ENCODE measurements at regions not wholly inside any gene's neighbourhood (a gene's known extent, or its start where the extent isn't known, plus 50 kb on each side); places are given as distances from the start of the nearest gene placed in this dataset.

- FAIRE-seq (no peak), DNase-seq (ENCODE audit: extremely low read depth in 1 of 4, low spot score in 3 of 4) (no peak), ATAC-seq (no peak)
- H3K4me3 ChIP-seq, result no peak overlapping the region
- CTCF ChIA-PET (ENCODE audit: low intra/inter-chr PET ratio), result no interaction called here
- no TSS peak for BruUV-seq (replicated peaks)
- H3K9me1 ChIP-seq (ENCODE audit: control insufficient read depth, insufficient read depth, low read length), result no peaks in the 10 kb centered on the region
- H3K27me3 ChIP-seq (ENCODE audit: control insufficient read depth in 2 of 2, insufficient read depth in 2 of 2, low read length in 2 of 2), result peaks cover 0 to 9% of the 10 kb centered on the region in 2 experiments; a peak in 1 of 5 replicates
- no peak overlapping the region for H3K9ac ChIP-seq (ENCODE audit: insufficient read depth in 1 of 2, low read depth in 2 of 2, low read length in 2 of 2)
- no peak overlapping the region for H3K4me2 ChIP-seq (ENCODE audit: insufficient read depth, low read length)
- no peaks in the 10 kb centered on the region for H3K4me1 ChIP-seq (replicated peaks in 1 of 2; ENCODE audit: control insufficient read depth in 2 of 2, insufficient read depth in 2 of 2, low read length in 2 of 2)
- no peaks in the 10 kb centered on the region for H4K20me1 ChIP-seq (replicated peaks; ENCODE audit: control insufficient read depth, insufficient read depth, low read length)
- H3K79me2 ChIP-seq (ENCODE audit: control insufficient read depth, insufficient read depth, low read length), result no peaks in the 10 kb centered on the region
- POLR2A ChIA-PET, result interaction anchor here (0.9 kb wide), 1 partner anchor 144 kb away, joined by 4 read pairs; no protein-coding TSS in a partner anchor
- H2AFZ ChIP-seq (ENCODE audit: low read depth, low read length), result no peak overlapping the region
- WGBS (ENCODE audit: insufficient coverage, low coverage, missing lambda C conversion rate), result 0% methylated on average over 5 of the region's 5 CpGs
- intact Hi-C loops (cut with micrococcal nuclease) (no loop called here), in situ Hi-C loops (cut with MboI) (no loop called here)
- no peaks in the 10 kb centered on the region for H3K36me3 ChIP-seq (ENCODE audit: control insufficient read depth, insufficient read depth, low read length)
- no peaks in the 10 kb centered on the region for H3K9me3 ChIP-seq (replicated peaks; ENCODE audit: control insufficient read depth, insufficient read depth, low read depth, low read length)
- no peak overlapping the region for H3K27ac ChIP-seq (ENCODE audit: extremely low read depth, low read depth, low read length)
- no peak for TF ChIP-seq MTA2 (IDR thresholded peaks at IDR 0.05; ENCODE audit: low read depth)
- no peak for TF ChIP-seq ZNF140 (CRISPR knock-in tag; IDR thresholded peaks at IDR 0.05)
- TF ChIP-seq TEAD1 (CRISPR knock-in tag; IDR thresholded peaks at IDR 0.05), result no peak
- TF ChIP-seq ZMIZ1 (IDR thresholded peaks at IDR 0.05; ENCODE audit: low read depth in 2 of 2, low read length in 2 of 2), result no peak
- no peak for TF ChIP-seq NFRKB (IDR thresholded peaks at IDR 0.05; ENCODE audit: low read depth)
- TF ChIP-seq NR0B1 (IDR thresholded peaks at IDR 0.05; ENCODE audit: partially characterized antibody), result no peak
- no peak for TF ChIP-seq MIER1 (IDR thresholded peaks at IDR 0.05; ENCODE audit: low read depth)
- TF ChIP-seq ZBTB9 (CRISPR knock-in tag; IDR thresholded peaks at IDR 0.05), result no peak
- no peak for TF ChIP-seq UBTF (IDR thresholded peaks at IDR 0.05; ENCODE audit: borderline replicate concordance in 1 of 2, low read depth in 2 of 2, low read length in 2 of 2)
- TF ChIP-seq YBX1 (IDR thresholded peaks at IDR 0.05), result no peak
- TF ChIP-seq ZNF584 (CRISPR knock-in tag; IDR thresholded peaks at IDR 0.05; ENCODE audit: low read depth), result no peak
- TF ChIP-seq TEAD2 (tag; IDR thresholded peaks at IDR 0.05), result no peak
- TF ChIP-seq TAF9B (IDR thresholded peaks at IDR 0.05; ENCODE audit: partially characterized antibody), result no peak
Measured at GRCh38 chr2:136359121-136359965, 241.4 kb upstream of the CXCR4 start.
